SK-N-SH (cell line): ENCODE measurements at regions not wholly inside any gene's neighbourhood (a gene's known extent, or its start where the extent isn't known, plus 50 kb on each side); places are given as distances from the start of the nearest gene placed in this dataset.
"Not testable (repeated sequence)": the region's sequence is repeated elsewhere in the genome, so short reads cannot be mapped to it uniquely, and the experiment has no call there.

Experiments used
- CTCF ChIA-PET: fragments of 300-600, 350-600 bp; formaldehyde crosslinking; extraction: SDS; loops from one replicate; lab custom pipeline; 2021; lab: Yijun Ruan, JAX
- POLR2A ChIA-PET: fragments of 350-600 bp; sonication (Branson Sonifier 250); formaldehyde crosslinking; extraction: SDS; loops from one replicate; lab custom pipeline; 2020; ENCODE audit warnings: antibody characterized with exemption, inconsistent platforms; lab: Yijun Ruan, JAX
- DNase-seq: peaks from one replicate; pipeline ENCODE4 v3.0.0; 2012
- H2AFZ ChIP-seq: fragments of 200-600 bp; sonication (generic); 2 replicates; pipeline ENCODE4 v1.8.1; 2016; ENCODE audit warnings: antibody characterized with exemption, mild to moderate bottlenecking, low read depth
- H3F3A ChIP-seq: fragments of 200-600 bp; sonication (generic); replicated peaks from 2 replicates; pipeline ENCODE3; 2016; ENCODE audit warnings: antibody characterized with exemption, mild to moderate bottlenecking; ENCODE audit not compliant: insufficient read depth
- H3K27ac ChIP-seq, 2 experiments: fragments of 200-500 bp in 1 of 2; fragments of 200-600 bp in 1 of 2; sonication (Bioruptor generic) in 1 of 2; sonication (generic), shearing (Covaris generic) in 1 of 2; 2 replicates each; pipeline versions ENCODE4 v1.5.1 to v1.6.1; 2014 to 2016; ENCODE audit warnings: low read depth in 2 of 2, inconsistent platforms in 1 of 2, low read length in 1 of 2, mild to moderate bottlenecking in 1 of 2, mixed read lengths in 1 of 2
- H3K27me3 ChIP-seq: fragments of 200-600 bp; sonication (generic), shearing (Covaris generic); 2 replicates; pipeline ENCODE4 v1.6.1; 2016; ENCODE audit warnings: mixed run types; ENCODE audit not compliant: insufficient read depth
- H3K36me3 ChIP-seq, 2 experiments: fragments of 200-500 bp in 1 of 2; fragments of 200-600 bp in 1 of 2; sonication (Bioruptor generic) in 1 of 2; sonication (generic) in 1 of 2; replicated peaks in 1 of 2; 2 replicates each; pipeline versions ENCODE3 to v1.5.1; 2014 to 2016; ENCODE audit warnings: low read length in 1 of 2, mild to moderate bottlenecking in 1 of 2; ENCODE audit not compliant: insufficient read depth in 2 of 2, control insufficient read depth in 1 of 2
- H3K4me1 ChIP-seq, 2 experiments: fragments of 200-500 bp in 1 of 2; fragments of 200-600 bp in 1 of 2; sonication (Bioruptor generic) in 1 of 2; sonication (generic), shearing (Covaris generic) in 1 of 2; 2 replicates each; pipeline versions ENCODE4 v1.5.1 to v1.6.1; 2014 to 2016; ENCODE audit warnings: low read depth in 1 of 2, low read length in 1 of 2, mixed run types in 1 of 2; ENCODE audit not compliant: insufficient read depth in 2 of 2, control insufficient read depth in 1 of 2
- H3K4me2 ChIP-seq: fragments of 200-600 bp; sonication (generic), shearing (Covaris generic); 2 replicates; pipeline ENCODE4 v1.6.1; 2017; ENCODE audit warnings: mixed run types
- H3K4me3 ChIP-seq, 2 experiments: fragments of 200-500 bp in 1 of 2; fragments of 200-600 bp in 1 of 2; sonication (Bioruptor generic) in 1 of 2; sonication (generic), shearing (Covaris generic) in 1 of 2; 2 replicates each; pipeline versions ENCODE4 v1.5.1 to v1.8.1; 2014 to 2016; ENCODE audit warnings: low read depth in 2 of 2, inconsistent platforms in 1 of 2, low read length in 1 of 2, mild to moderate bottlenecking in 1 of 2, mixed read lengths in 1 of 2, moderate library complexity in 1 of 2
- H3K79me2 ChIP-seq: fragments of 200-600 bp; sonication (generic); 2 replicates; pipeline ENCODE4 v1.8.1; 2017; ENCODE audit warnings: mild to moderate bottlenecking; ENCODE audit not compliant: insufficient read depth
- H3K9ac ChIP-seq: fragments of 200-600 bp; sonication (generic); 2 replicates; pipeline ENCODE4 v1.6.1; 2017; ENCODE audit warnings: mixed run types
- H3K9me2 ChIP-seq: fragments of 200-600 bp; sonication (generic); 2 replicates; pipeline ENCODE4 v1.6.1; 2017; ENCODE audit warnings: mixed run types
- H3K9me3 ChIP-seq: fragments of 200-600 bp; sonication (generic); 2 replicates; pipeline ENCODE4 v1.6.1; 2017; ENCODE audit warnings: mixed run types, mild to moderate bottlenecking, moderate library complexity
- H4K20me1 ChIP-seq: fragments of 200-600 bp; sonication (generic); 2 replicates; pipeline ENCODE4 v1.6.1; 2017; ENCODE audit warnings: mild to moderate bottlenecking, mixed run types; ENCODE audit not compliant: insufficient read depth
- CHD2 ChIP-seq: fragments of 150-350 bp; IDR thresholded peaks from 2 replicates; pipeline ENCODE4 v1.6.1; 2018; ENCODE audit warnings: low read length; ENCODE audit not compliant: partially characterized antibody
- FOXM1 ChIP-seq: IDR thresholded peaks from 2 replicates; pipeline ENCODE4 v1.4.0; 2012; ENCODE audit warnings: low read depth, mild to moderate bottlenecking
- GABPA ChIP-seq: IDR thresholded peaks from 2 replicates; pipeline ENCODE4 v1.4.0; 2012; ENCODE audit warnings: low read depth, mild to moderate bottlenecking
- JUND ChIP-seq: IDR thresholded peaks from 2 replicates; pipeline ENCODE4 v1.4.0; 2012
- MEF2A ChIP-seq: IDR thresholded peaks from 2 replicates; pipeline ENCODE4 v1.4.0; 2012; ENCODE audit warnings: low read depth, borderline replicate concordance
- NFIC ChIP-seq: IDR thresholded peaks from 2 replicates; pipeline ENCODE4 v1.4.0; 2012; ENCODE audit warnings: borderline replicate concordance
- NRF1 ChIP-seq: IDR thresholded peaks from 2 replicates; pipeline ENCODE4 v1.6.1; 2012; ENCODE audit warnings: low read depth, mild to moderate bottlenecking, low read length
- POLR2AphosphoS5 ChIP-seq: IDR thresholded peaks from 2 replicates; pipeline ENCODE4 v1.6.1; 2012; ENCODE audit warnings: low read depth, low read length
- RAD21 ChIP-seq: IDR thresholded peaks from 2 replicates; pipeline ENCODE4 v1.6.1; 2012; ENCODE audit warnings: mild to moderate bottlenecking, low read length
- RCOR1 ChIP-seq: fragments of 150-350 bp; IDR thresholded peaks from 2 replicates; pipeline ENCODE4 v1.6.1; 2017; ENCODE audit warnings: antibody characterized with exemption, low read length
- RFX5 ChIP-seq: IDR thresholded peaks from 2 replicates; pipeline ENCODE4 v1.6.1; 2012; ENCODE audit warnings: mild to moderate bottlenecking, improper control_type of control experiment, low read length
- SMC3 ChIP-seq: IDR thresholded peaks from 2 replicates; pipeline ENCODE4 v1.6.1; 2012; ENCODE audit warnings: low read depth, low read length, improper control_type of control experiment
- TEAD4 ChIP-seq: IDR thresholded peaks from 2 replicates; pipeline ENCODE4 v1.4.0; 2012; ENCODE audit warnings: mild to moderate bottlenecking, borderline replicate concordance; ENCODE audit not compliant: insufficient read depth
- YY1 ChIP-seq: IDR thresholded peaks from 2 replicates; pipeline ENCODE4 v1.4.0; 2012; ENCODE audit warnings: low read depth, mild to moderate bottlenecking
- WGBS: methylation state at CpG from one replicate; pipeline ENCODE4 v1.1.6; 2017; ENCODE audit warnings: low lambda C conversion rate; 5-methylcytosine and 5-hydroxymethylcytosine counted together
- TF ChIP-seq, protein P1 (sequence below): fragments of 150-350 bp; IDR thresholded peaks from 2 replicates; pipeline ENCODE4 v1.6.1; 2016; ENCODE audit warnings: mild to moderate bottlenecking, low read depth, low read length

DNA sequence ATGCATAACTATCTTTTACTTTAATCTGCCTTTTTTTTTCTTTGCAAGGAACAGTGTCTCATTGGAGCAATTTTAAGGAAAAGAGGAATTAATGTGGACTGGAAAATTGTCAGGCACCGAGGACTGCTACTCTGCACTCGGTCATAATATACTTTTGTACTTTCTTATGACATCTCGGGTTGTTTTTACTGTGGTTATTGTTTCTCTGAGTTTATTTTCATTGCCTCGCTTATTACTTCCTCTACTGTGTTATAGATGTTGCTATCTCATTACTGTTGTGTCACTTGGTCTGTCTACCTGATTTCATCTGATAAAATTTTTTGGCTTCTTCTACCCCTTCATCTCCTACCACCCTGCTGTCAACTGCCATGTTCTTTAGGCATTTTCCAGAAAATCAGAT is 213.5 kb upstream of the POU1F1 start (continued):
- TF ChIP-seq YY1: no peak

DNA sequence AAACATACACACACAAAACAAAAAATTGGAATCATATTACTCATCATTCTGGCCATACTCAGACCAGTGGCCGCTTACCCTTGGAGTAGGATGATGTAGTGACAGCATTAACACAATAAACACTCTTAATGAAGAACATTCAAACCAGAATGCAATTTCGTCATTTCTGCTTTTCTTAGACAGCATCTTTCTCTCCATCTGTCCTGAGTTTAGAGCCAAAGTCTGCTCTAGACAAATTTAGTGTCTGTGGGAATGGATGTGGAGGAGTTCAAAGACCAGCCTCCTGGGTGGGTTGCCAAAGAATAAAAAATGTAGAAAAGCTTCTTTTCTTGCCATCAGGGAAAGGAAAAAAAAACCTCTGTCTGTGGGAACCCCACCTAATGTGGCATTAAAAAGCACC is 212.4 kb upstream of the POU1F1 start:
- 22% methylated on average over 2 of the region's 2 CpGs for WGBS
- CTCF ChIA-PET: no interaction called here
- no peak overlapping the region for H3K9ac ChIP-seq

DNA sequence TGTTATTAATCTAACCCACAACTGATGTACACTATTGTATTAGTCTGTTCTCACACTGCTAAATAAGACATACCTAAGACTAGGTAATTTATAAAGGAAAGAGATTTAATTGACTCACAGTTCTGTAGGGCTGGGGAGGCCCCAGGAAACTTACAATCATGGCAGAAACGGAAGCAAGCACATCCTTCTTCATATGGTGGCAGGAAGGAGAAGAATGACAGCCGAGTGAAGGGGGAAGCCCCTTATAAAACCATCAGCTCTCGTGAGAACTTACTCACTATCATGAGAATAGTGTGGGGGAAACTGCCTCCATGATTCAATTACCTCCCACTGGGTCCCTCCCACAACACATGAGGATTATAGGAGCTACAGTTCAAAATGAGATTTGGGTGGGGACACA is 210.3 kb upstream of the POU1F1 start:
- H4K20me1 ChIP-seq, H3K27ac ChIP-seq, H3F3A ChIP-seq, H3K36me3 ChIP-seq, CTCF ChIA-PET, DNase-seq, POLR2A ChIA-PET, H3K79me2 ChIP-seq, H3K9me2 ChIP-seq, H3K9ac ChIP-seq, H3K4me3 ChIP-seq, H2AFZ ChIP-seq, H3K27me3 ChIP-seq, H3K9me3 ChIP-seq, H3K4me1 ChIP-seq, H3K4me2 ChIP-seq: not testable (repeated sequence)
- 6% methylated on average over 3 of the region's 3 CpGs for WGBS

More for the DNA sequence above, 212.4 kb upstream of the POU1F1 start:
- DNase-seq: no peak
- Histone ChIP-seq H3F3A (no peaks in the 10 kb centered on the region), H3K9me3 (no peaks in the 10 kb centered on the region), H3K27me3 (peaks cover 6% of the 10 kb centered on the region; the same call in 1 of the 2 replicates), H3K4me3 (no peak overlapping the region), H3K27ac (no peak overlapping the region), H3K79me2 (no peaks in the 10 kb centered on the region), H2AFZ (no peak overlapping the region), H3K9me2 (no peaks in the 10 kb centered on the region), H4K20me1 (no peaks in the 10 kb centered on the region), H3K4me2 (no peak overlapping the region), H3K4me1 (no peaks in the 10 kb centered on the region), H3K36me3 (no peaks in the 10 kb centered on the region)
- TF ChIP-seq, protein P1, sequence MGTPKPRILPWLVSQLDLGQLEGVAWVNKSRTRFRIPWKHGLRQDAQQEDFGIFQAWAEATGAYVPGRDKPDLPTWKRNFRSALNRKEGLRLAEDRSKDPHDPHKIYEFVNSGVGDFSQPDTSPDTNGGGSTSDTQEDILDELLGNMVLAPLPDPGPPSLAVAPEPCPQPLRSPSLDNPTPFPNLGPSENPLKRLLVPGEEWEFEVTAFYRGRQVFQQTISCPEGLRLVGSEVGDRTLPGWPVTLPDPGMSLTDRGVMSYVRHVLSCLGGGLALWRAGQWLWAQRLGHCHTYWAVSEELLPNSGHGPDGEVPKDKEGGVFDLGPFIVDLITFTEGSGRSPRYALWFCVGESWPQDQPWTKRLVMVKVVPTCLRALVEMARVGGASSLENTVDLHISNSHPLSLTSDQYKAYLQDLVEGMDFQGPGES: no peak
- TF ChIP-seq RFX5 (no peak), POLR2AphosphoS5 (no peak), NRF1 (no peak), MEF2A (no peak)
- POLR2A ChIA-PET: no interaction called here

DNA sequence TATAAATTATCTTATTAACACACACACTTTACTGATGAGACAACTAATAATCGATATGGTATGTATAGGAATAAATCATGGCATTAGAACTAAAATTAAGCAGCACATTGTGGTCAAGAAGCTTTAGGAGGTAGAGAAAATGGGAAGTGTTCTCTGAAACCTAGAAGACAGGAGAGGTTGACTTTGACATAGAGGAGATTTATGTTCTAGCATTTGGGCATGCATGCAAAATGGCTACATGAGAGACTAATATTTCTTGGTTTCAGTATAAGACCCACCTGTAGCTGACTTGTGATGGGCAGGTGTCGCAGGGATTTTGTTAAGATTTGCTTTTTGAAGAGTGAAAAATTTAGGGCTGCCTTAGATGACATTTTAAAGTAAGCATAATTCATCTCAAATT is 209.7 kb upstream of the POU1F1 start:
- no peaks in the 10 kb centered on the region for H4K20me1 ChIP-seq
- peaks cover 4% of the 10 kb centered on the region; the same call in 1 of the 2 replicates for H3K27me3 ChIP-seq
- no peaks in the 10 kb centered on the region for H3F3A ChIP-seq
- H3K36me3 ChIP-seq: no peaks in the 10 kb centered on the region
- CTCF ChIA-PET: no interaction called here
- no peak overlapping the region for H3K27ac ChIP-seq
- TF ChIP-seq RAD21 (no peak), RCOR1 (no peak), NRF1 (no peak), POLR2AphosphoS5 (no peak), JUND (no peak), TEAD4 (no peak), CHD2 (no peak), FOXM1 (no peak), SMC3 (no peak), GABPA (no peak), NFIC (no peak)
- H3K9me2 ChIP-seq: no peaks in the 10 kb centered on the region
- no peaks in the 10 kb centered on the region for H3K9me3 ChIP-seq
- no peaks in the 10 kb centered on the region for H3K4me1 ChIP-seq
- DNase-seq: no peak
- H3K4me3 ChIP-seq: no peak overlapping the region
- POLR2A ChIA-PET: no interaction called here
- H3K79me2 ChIP-seq: no peaks in the 10 kb centered on the region
- H3K9ac ChIP-seq: no peak overlapping the region
- no peak overlapping the region for H2AFZ ChIP-seq
- no peak overlapping the region for H3K4me2 ChIP-seq
- WGBS: 4% methylated on average over 2 of the region's 2 CpGs
